Hematopoietic multipotent progenitor cell treated with erythropoietin and hydrocortisone succinate and interleukin-3 and kit ligand, for 17 days (in vitro differentiated cells): ENCODE measurements at regions not wholly inside any gene's neighbourhood (a gene's known extent, or its start where the extent isn't known, plus 50 kb on each side); places are given as distances from the start of the nearest gene placed in this dataset.

ENCODE experiments used
- DNase-seq: peaks from one replicate; pipeline ENCODE4 v3.0.0-alpha.2; 2015; ENCODE audit warnings: low spot score

DNA sequence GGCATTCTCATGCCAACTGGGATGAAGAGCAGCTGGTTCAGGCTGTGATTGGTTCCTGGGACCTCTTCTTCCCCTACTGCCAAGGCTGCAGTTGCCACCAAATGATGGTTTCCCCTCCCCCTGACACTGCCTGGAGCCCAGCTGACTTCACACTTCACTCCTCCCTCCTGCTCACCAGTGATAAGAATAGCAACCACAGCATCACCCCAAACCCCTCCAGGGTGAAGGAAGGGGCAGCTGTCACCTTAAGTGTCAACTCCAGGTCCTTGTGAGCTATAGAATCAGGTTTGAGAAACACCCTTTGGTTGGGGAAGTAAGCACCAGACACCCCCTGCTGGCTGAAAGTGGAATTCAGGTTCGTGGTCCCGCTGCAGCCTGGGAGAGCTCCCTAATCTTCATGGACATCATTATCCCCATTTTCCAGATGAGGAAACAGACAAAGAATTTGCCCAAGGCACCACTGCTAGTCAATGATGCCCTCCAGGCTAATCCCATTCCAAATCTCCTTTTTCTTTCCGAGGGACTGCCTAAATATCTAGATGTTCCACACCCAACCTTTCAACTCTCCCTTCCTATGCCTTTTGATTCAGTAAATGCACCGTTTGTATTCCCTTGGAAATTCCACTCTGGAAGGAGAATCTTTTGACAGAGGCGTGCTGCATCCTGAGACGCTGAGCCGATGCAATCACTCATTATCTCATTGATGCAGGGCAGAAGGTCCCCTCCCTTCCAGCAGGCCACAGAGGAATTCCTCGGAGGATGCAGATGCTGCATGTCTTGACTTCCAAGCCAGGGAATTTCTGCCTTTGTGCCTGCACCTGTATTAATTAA, 50.6 kb upstream of the UQCRFS1 start:
- DNase-seq: peak; percentile 18

DNA sequence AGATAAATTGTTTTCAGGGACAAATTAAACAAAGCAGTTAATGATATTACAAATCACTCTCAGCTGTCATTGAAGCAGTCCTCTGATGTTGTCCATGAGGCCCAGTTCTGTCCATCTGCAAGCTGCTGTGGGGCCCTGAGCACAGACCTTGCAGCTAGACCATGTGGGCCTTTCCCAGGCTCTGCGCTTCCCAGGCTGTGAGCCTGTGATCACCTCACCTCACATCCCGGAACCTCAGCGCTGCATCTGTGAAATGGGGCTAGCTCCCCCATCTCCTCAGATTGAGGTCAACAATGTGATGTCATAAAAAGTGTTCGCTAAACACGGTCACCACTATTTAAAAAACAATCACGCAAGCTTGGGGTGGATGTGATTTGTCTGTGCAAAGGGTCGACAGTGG, 51.9 kb upstream of the UQCRFS1 start:
- no peak for DNase-seq

DNA sequence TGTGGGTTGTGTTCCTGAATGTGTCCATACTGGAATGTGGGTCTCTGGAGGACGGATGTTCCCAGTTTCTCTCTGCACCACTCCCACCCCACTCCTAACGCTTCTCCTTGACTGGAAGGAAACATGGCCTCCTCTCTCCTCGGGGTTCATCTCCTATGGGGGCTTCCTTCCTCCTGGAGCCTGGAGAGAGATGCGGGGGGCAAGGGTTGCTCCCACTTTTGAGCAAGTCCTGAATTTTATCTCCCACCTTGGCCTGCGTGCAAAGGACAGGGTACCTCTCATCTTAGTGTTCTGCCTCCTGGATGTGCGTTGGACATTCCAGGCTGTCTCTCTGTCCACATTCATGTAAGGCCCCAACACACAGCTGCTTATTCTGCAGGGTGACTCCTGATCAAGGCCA, 52.5 kb upstream of the UQCRFS1 start:
- no peak for DNase-seq

DNA sequence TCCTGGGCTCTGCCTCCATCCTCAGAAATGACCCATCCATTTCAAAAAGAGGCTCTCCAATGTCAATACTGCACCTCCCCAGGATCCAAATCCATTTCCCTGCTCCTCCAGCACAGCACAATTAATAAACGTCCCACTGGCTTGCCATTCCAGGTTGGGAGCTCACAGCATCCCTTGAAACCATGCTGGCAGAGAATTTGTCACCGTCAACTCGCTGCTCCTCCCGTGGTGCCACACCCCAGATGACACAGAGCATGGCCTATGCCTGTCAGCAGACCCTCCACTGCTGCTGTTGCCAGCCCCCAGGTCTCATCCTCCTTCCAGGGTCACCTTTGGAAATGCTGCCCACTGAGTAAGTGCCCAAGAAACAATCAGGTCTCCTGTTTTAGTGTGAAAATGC, 53.0 kb upstream of the UQCRFS1 start:
- DNase-seq: no peak

DNA sequence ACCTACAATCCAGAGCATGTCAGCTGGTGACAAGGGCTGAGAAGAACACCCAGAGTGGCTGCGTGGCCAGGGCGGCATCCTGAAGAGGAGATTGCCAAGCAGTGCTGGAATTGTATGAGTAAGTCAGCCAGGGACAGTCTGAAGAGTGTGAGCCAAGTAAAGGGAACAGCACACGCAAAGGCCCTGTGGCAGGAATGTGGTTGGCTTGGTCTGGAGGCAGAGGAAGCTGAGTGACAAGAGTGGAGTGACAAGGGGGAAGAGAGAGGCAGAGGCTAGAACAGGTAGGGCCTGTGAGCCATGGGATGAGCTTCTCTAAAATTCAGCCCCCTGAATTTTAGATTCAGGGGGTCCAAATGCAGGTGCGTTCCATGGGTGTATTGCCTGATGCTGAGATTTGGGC, 53.7 kb upstream of the UQCRFS1 start:
- DNase-seq: no peak

DNA sequence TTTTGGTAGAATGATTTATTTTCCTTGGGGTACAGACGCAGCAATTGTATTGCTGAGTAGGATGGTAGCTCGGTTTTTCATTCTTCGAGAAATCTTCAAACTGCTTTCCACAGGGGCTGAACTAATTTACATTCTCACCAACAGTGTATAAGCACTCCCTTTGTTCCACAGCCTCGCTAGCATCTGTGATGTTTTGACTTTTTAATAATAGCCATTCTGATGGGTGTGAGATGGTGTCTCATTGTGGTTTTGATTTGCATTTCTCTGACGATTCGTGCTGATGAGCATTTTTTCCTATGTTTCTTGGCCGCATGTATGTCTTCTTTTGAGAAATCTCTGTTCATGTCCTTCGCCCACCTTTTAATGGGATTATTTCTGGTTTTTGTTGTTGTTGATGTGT, 54.8 kb upstream of the UQCRFS1 start:
- DNase-seq: no peak

DNA sequence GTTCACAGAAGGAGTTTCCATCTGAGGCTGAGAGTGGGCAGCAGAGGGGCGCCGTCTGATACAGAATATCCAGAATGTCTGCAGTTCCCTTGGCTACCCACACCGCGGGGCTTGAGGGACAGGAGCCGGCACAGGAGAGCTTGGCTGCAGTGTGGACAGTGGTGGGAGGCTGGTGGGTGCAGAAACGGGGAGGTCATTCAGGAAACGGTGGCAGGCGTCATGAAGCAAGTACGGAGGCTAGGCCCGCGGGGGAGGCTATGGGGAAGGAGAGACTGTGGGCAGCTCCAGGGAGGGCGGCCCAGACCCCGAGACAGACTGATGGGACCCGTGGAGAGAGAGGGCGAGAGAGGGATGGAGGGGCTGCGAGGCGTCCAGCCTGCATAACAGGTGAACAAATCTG, 55.2 kb upstream of the UQCRFS1 start:
- no peak for DNase-seq

DNA sequence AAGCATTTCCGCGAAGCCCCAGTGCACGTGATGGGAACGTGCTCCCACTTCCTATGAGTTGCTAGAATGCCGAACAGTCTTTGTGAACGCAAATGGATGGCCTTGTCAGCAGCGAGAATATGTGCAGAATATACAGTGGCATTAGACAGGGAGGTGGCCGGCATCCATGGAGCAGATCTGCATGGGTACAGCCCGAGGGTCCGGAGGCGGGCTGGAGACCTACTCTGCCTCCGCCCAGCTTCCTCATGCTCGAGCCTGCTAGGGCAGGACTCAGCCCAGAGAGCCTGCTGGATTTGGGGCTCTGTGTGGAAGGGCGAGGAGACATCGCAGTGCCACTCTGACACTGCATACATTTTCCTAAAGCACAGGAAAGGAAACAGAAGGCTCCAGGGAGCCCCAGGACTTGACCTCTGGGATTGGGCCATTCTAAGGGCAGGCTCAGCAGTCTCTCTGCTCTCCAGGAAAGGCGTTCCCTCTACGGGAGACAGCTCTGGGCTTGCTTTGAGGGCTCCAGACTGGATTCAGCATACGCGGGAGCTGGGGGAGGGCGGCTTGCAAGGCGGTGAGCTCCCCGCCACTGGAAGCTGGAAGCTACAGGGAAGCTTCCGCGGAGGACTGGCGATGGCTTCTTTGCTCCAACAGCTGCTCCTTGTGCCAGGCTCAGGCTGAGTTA, 55.9 kb upstream of the UQCRFS1 start:
- DNase-seq: no peak

DNA sequence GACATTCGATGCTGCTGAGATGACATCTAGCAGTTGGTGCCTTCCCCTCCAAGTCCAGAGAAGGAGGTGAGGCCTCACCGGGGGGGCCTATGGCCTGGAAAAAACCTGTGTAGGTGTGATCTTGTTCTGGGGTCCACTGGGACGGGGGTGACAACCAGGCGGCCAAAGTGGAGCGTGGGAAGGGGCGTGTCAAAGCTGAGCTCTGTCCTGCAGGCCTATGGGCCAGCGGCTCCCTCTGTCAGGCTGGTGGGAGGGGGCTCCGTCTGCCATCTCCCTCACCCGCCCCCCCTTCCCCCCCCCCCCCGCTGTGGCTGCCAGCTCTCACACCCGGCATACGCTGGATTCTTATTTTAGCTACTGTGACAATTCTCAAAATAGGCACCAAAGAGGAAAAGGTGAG, 56.7 kb upstream of the UQCRFS1 start:
- DNase-seq: no peak

DNA sequence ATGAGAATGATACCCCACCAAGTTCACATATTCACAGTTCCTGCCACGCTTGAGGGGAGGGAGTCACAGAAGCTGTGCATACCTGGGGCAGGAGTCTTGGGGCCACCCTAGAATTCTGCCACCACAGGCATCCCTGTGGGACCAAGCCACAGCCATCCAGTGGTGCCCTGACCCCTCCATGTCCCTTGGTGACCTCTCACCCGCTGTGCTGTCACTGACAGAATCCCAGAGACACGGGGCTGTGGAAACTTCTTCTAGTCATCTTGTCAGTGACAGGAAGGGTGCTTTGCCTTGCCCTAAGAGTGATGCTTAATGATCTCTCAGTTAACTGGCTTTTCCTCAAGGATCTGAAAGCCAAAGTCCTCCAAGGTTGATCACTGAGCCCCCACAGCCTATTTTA, 58.4 kb upstream of the UQCRFS1 start:
- DNase-seq: no peak

DNA sequence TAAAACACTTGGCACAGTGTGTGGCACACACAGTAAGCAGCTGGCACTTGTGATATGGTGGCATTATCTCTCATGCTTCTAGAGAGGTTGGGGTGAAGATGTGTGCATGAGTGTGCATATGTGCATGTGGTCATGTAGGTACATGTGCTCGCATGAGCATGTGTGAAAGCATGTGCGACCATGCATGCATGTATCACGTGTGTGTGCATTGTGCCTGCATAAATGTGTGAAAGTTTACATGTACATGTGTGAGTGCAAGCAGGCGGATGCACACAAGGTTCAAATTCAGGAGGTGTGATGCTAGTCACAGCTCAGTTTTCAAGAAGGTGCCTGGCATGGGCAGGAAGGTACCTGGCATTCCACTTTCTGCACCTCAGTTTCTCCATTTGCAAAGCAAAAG, 59.0 kb upstream of the UQCRFS1 start:
- no peak for DNase-seq

DNA sequence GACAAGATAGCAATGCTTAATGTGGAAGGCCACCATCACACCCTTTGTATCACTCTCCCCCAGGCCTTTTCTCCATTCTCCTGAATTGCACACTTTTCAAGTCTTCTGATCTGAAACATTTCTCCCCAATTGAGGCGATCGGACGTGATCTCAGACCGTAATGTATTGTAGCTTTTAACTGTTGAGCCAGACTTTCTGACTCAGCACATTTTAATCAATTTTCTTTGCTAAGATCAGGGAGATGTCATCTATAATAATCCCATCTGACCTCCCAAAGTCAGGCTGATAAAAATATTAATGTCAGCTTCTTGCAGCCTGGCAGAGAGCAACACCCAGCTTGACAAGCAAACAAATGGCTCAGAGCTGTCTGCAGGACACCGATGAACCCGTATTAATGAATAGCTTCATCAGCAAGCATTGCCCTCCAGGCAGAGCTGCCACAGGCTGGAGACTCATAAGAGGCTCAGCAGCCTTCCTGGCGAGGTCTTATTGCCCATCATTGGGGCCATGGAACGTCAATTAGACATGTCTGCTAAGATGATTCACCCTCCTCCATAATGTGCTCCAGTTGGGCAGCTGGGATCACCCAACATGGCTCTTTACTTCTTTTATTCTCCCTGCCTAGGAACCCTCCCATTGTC, 60.2 kb upstream of the UQCRFS1 start:
- no peak for DNase-seq

DNA sequence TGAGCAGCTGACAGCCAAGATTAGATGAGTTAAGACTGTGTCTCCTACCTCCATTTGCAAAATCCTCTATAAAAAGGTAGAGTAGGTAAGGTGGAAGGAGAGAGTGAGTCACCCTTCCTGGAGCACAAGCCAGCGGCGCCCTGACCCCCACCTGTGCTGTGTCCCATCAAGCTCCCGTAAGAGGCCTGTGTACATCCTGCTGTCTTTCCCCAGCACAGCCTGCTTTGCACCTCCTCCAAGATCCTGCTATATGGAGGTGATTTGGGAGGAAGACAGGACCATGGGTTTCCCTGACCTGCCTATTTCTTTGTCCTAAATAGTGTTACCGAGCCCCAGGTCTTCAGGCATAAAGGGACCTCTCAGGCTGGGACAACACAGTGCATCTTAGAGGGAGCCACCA, 62.3 kb upstream of the UQCRFS1 start:
- no peak for DNase-seq

DNA sequence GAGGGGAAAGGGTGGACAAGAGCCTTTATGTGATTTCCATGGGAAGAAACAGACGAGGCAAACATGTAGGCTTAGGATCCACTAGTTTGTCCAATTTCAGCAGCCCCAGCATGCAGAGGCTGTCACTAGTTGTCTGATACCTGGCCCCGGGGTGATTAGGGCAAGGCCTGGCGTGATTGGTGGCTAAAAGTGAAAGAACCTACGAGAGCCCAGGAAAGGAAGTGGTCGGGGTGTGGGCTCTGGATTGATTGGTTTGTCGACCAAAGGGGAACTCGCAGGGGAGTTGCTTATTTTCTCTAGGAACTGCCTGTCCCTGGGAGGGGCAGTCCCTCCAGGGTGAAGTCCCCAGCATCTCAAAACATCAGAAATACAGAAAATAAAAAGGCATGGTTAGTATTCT, 64.2 kb upstream of the UQCRFS1 start:
- DNase-seq: no peak

DNA sequence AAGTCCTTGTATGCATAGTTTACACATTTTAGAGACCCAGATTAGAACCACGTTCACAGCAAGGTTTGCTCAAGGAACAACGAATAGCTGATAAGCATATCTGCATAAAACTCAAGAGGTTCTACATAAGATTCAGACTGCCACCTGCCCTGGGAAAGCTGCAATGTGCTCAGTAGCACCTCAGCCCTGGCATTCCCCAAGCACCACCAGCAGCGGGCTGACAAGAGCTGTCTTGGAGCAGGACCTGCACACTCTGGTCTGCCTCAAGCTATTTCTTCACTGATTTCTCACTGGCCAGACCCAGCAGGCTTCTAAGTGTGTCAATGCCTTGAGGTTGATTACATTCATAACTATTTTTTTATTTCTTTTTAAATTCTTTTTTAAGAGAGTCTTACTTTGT, 65.8 kb upstream of the UQCRFS1 start:
- DNase-seq: no peak

DNA sequence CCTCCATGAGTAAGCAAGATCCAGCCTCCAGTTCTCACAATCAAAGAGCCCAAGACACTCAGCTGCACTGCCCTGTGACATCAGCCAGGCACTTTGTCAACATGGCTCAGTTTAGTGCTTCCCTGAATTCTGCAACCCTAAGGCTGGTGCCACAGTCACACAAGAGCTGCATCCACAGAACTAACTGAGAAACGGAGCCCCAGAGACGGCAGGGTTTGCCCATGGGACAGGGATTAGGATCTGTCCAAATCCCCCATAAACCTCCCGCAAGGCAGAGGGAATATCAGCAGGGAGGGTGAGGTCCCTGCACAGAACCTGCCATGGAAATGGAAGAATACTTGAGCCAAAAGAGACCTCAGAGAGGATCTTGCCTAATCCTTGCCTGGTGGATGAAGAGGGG, 70.4 kb upstream of the UQCRFS1 start:
- no peak for DNase-seq

DNA sequence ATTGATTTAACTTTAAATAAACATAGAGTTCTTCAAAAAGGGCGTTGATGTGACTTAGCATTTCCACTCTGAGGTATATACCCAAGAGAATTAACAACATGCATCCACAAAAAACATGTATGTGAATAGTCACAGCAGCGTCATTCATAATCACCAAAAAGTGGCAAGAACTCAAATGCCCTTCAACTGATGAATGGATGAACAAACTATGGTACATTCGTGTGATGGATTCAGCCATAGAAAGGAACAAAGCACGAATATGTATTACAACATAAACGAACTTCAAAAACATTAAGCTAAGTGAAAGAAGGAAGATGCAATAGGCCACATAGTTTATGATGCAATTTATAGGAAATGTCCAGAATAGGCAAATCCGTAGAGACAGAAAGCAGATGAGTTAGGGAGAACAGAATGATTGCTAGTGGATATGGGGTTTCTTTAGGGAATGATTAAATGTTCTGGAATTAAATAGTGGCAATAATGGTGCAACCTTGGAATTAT, 72.3 kb upstream of the UQCRFS1 start:
- no peak for DNase-seq

DNA sequence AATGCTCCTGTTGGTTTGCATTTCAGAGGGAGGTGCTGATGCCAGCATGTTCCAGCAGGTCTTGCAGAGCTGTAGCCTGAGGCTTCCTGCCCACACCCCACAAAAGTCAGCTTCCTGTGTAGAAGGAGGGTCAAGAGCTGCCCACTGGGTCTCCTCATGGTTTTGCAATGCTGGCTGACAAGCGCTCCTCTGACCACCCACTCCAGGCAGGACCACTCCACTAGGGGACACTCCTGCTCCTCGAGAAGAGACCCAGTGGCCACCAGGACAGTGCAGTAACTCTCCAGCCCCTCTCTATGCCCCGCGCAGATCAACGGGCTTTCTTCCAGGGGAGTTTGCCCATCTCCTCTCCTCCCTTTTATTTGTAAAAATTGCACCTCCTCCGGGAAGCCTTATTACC, 72.9 kb upstream of the UQCRFS1 start:
- DNase-seq: no peak

DNA sequence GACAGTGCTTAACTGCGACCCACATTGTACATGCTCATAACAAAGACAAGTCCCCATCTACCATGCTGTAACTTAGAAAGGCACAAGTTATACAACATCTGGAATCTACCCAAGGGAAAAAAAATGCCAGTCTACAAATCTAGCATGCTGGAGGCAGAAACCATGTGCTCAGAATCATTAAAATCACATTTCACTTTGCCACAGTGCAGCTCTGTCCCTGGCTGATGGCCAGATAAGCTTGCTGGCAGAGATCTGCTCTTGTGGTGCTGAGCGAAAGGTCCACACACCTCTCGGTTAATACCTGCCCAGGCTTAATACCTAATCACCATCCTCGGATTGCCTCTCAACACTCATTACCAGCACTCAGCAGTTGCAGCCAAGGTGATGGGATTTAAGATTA, 74.1 kb upstream of the UQCRFS1 start:
- no peak for DNase-seq

DNA sequence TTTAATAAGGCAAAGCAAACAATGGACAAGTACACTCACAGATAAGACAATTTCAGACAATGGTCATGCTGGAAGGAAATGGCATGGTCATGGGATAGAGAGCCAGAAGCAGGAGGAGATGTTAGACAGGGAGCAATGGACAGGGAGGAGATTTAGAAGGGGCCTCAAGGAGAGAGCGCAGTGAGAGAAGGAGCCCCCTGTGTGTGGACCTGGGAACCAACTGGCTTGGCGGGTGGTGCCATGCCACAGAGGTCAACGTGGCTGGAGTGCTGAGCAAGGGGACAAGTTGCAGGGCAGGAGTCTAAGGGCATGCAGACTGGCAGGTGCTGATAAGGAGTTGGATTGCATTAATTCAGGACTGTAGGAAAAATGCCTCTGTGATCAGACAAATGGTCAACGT, 75.3 kb upstream of the UQCRFS1 start:
- no peak for DNase-seq

DNA sequence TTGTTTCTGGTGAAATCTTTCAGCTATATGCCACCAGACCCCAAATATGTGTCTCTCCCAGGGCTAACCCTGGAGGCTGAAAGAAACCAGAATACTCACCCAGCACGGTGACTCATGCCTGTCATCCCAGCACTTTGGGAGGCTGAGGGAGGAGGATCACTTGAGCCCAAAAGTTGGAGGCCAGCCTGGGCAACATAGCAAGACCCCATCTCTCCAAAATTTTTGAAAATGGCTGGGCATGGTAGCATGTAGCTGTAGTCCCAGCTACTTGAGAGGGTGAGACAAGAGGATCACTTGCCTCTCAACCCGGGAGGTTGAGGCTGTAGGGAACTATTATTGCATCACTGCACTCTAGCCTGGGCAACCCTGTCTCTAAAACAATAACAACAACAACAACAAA, 76.1 kb upstream of the UQCRFS1 start:
- no peak for DNase-seq

DNA sequence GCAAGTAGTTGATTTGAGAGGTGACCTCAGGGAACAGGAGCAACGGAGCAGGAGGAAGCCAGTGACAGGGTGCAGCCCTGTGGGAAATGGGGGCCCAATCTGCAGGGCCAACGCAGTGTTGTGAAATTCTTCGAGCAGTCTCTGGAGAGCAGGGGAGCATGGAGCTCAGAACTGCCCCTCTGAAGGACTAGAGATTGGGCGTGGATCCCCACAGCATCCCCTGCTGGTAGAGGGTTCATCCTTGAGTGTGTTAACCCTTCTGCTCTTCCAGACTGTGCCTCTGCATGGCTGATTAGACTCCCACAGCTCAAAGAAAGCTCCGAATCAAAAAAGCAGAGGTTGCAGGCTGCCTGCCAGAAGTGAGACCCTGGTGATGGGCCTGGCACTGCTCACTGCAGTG, 77.9 kb upstream of the UQCRFS1 start:
- DNase-seq: no peak

DNA sequence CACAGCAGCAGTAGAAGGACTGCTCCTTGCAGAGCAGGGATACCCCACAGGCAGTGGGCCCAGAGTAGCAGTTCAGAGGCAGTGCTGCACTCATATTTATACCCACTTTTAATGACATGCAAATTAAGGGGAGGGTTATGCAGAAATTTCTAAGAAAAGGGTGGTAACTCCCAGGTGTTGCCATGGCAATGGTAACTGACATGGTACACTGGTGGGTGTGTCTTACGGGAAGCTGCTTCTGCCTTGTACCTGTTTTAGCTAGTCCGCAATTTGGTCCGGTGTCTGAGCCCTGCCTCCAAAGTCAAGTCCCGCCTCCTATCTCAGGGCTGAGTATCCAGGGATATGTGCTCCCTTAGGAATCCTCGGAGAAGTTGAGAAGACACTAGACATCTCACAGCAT, 79.2 kb upstream of the UQCRFS1 start:
- no peak for DNase-seq
